Heart right ventricle (tissue), 16 donors: ENCODE measurements at regions not wholly inside any gene's neighbourhood (a gene's known extent, or its start where the extent isn't known, plus 50 kb on each side); places are given as distances from the start of the nearest gene placed in this dataset.

Experiments used
- ATAC-seq, 8 donors: fragments of 200-7000 bp; cut with Tn5 transposase; one replicate each; pipeline ENCODE4 v1.9.1; 2020; ENCODE audit warnings: mild to moderate bottlenecking in 8 of 8, moderate library complexity in 8 of 8, moderate number of reproducible peaks in 1 of 8
- DNase-seq, 2 donors: peaks; one replicate each; pipeline ENCODE4 v3.0.0-alpha.2; 2020
- H3K27ac ChIP-seq, 10 donors: fragments of 200-600 bp; sonication (generic) in 2 of 10; one replicate each; pipeline versions ENCODE4 v1.5.0 to v1.8.0; 2020 to 2022; ENCODE audit warnings: mild to moderate bottlenecking in 3 of 10
- H3K27me3 ChIP-seq, 7 donors: fragments of 200-600 bp; one replicate each; pipeline ENCODE4 v1.8.0; 2021 to 2022; ENCODE audit warnings: mild to moderate bottlenecking in 2 of 7
- H3K36me3 ChIP-seq, 9 donors: fragments of 200-600 bp; sonication (generic) in 1 of 9; one replicate each; pipeline versions ENCODE4 v1.5.0 to v1.8.0; 2020 to 2022; ENCODE audit warnings: mild to moderate bottlenecking in 2 of 9
- H3K4me1 ChIP-seq, 9 donors: fragments of 200-600 bp; sonication (generic) in 1 of 9; one replicate each; pipeline versions ENCODE4 v1.5.0 to v1.8.0; 2020 to 2022; ENCODE audit warnings: mild to moderate bottlenecking in 4 of 9
- H3K4me3 ChIP-seq, 10 donors: fragments of 200-600 bp; sonication (generic) in 2 of 10; one replicate each; pipeline versions ENCODE4 v1.5.0 to v1.8.0; 2020 to 2022; ENCODE audit warnings: mild to moderate bottlenecking in 7 of 10, moderate library complexity in 2 of 10
- H3K9me3 ChIP-seq, 11 donors: fragments of 200-600 bp in 10 of 11; sonication (generic) in 2 of 11; one replicate each; pipeline versions ENCODE4 v1.5.0 to v1.8.0; 2013 to 2022; ENCODE audit warnings: mild to moderate bottlenecking in 2 of 11, control low read depth in 1 of 11, moderate library complexity in 1 of 11
- CTCF ChIP-seq, 9 donors: fragments of 200-600 bp; sonication (generic) in 2 of 9; IDR thresholded peaks; one replicate each; pipeline versions ENCODE4 v1.5.0 to v1.8.0; 2021 to 2022; ENCODE audit warnings: antibody characterized with exemption in 9 of 9, mild to moderate bottlenecking in 5 of 9, moderate library complexity in 1 of 9
- WGBS, 2 donors: extraction: QIAGEN DNeasy Blood & Tissue Kit; methylation state at CpG; one replicate each; pipeline ENCODE4 v1.1.7; 2013; ENCODE audit warnings: inconsistent platforms in 1 of 2; 5-methylcytosine and 5-hydroxymethylcytosine counted together
- intact Hi-C, 10 donors: fragments of 100-400 bp; cut with DNase I; formaldehyde crosslinking; loops; one replicate each; pipeline versions ENCODE4 v1.11.1 to v1.14.2; 2022
- donor health status: Arrhythmogenic right ventricular cardiomyopathy.
- donor health status: ischemic (EF 13 %, LVEDD 7.1; RV severe dilation, severe dysfunction).
- donor health status: healthy with polysubstance abuse.
- donor health status: DM: no; HTN: yes; CAD: no.
- donor health status: DM: no; HTN: no; CAD: no.
- donor health status: ischemic (EF 25% LVEDD 6.9; RV normal size, moderate dysfunction).
- donor health status: ischemic (EF 25% LVEDD 5.7; RV mildly dilated, moderate dysfunction).
- donor health status: healthy.
- donor health status: DM: yes; HTN: yes; CAD: no.
- donor health status: Ischemic cardiomyopathy.
- donor health status: ischemic (EF 35%, LVEDD 5.7; RV mildly dilated, moderate dysfunction).
- donor health status: nonischemic (EF 11% LVEDD 7.7; RV severe dilation, severe dysfunction).
- donor health status: DM: yes; HTN: yes; CAD: no.
- donor health status: PGD.
- donor health status: ischemic (EF 29% LVEDD 5.4; RV normal size, mild dysfunction).
- donor health status: nonischemic (EF 23%, LVEDD 6.1; RV moderate dilation, normal function).

GRCh38 chr7:91543646-91544045 is 279.4 kb downstream of the FZD1 start:
- H3K4me1 ChIP-seq = peaks cover 0 to 4% (median 0%) of the 10 kb centered on the region in 9 donors
- no peak for ATAC-seq
- TF ChIP-seq CTCF (IDR thresholded peaks at IDR 0.05) = no peak
- no peak overlapping the region for H3K27ac ChIP-seq
- 77 to 82% methylated on average over 1 of the region's 1 CpG for WGBS, 2 donors
- no peak for DNase-seq
- H3K27me3 ChIP-seq = no peaks in the 10 kb centered on the region
- H3K9me3 ChIP-seq = no peaks in the 10 kb centered on the region
- intact Hi-C loops = no loop called here
- no peak overlapping the region for H3K4me3 ChIP-seq
- no peaks in the 10 kb centered on the region for H3K36me3 ChIP-seq

- WGBS, 2 donors = 95 to 100% methylated on average over 1 of the region's 1 CpG
- H3K4me3 ChIP-seq = no peak overlapping the region
- DNase-seq = no peak
- intact Hi-C loops = no loop called here
- no peaks in the 10 kb centered on the region for H3K36me3 ChIP-seq
- no peak overlapping the region for H3K27ac ChIP-seq
- no peaks in the 10 kb centered on the region for H3K4me1 ChIP-seq
- no peaks in the 10 kb centered on the region for H3K27me3 ChIP-seq
- TF ChIP-seq CTCF (IDR thresholded peaks at IDR 0.05) = no peak
- ATAC-seq = no peak
- H3K9me3 ChIP-seq = no peaks in the 10 kb centered on the region
These were observed 285.6 kb downstream of the FZD1 start for GRCh38 chr7:91549878-91550277.

- WGBS, 2 donors = 78 to 88% methylated on average over 1 of the region's 1 CpG
- DNase-seq (no peak), ATAC-seq (no peak)
- Histone ChIP-seq H3K9me3 (no peaks in the 10 kb centered on the region), H3K4me3 (no peak overlapping the region), H3K36me3 (no peaks in the 10 kb centered on the region), H3K27me3 (no peaks in the 10 kb centered on the region), H3K27ac (no peak overlapping the region), H3K4me1 (no peaks in the 10 kb centered on the region)
- TF ChIP-seq CTCF (IDR thresholded peaks at IDR 0.05) = no peak
- intact Hi-C loops = no loop called here
These were observed 286.7 kb downstream of the FZD1 start for GRCh38 chr7:91550931-91551330.

GRCh38 chr7:91551377-91552175 is 287.3 kb downstream of the FZD1 start:
- no peak for ATAC-seq
- TF ChIP-seq CTCF (IDR thresholded peaks at IDR 0.05) = no peak
- H3K9me3 ChIP-seq = no peaks in the 10 kb centered on the region
- WGBS, 2 donors = 85 to 86% methylated on average over 5 of the region's 5 CpGs
- H3K4me1 ChIP-seq = no peaks in the 10 kb centered on the region
- no peak for DNase-seq
- peaks cover 0 to 4% (median 0%) of the 10 kb centered on the region in 7 donors for H3K27me3 ChIP-seq
- intact Hi-C loops = no loop called here
- H3K27ac ChIP-seq = no peak overlapping the region
- no peaks in the 10 kb centered on the region for H3K36me3 ChIP-seq
- no peak overlapping the region for H3K4me3 ChIP-seq
